Medulla oblongata (tissue), 1 donor: ENCODE measurements at regions not wholly inside any gene's neighbourhood (a gene's known extent, or its start where the extent isn't known, plus 50 kb on each side); places are given as distances from the start of the nearest gene placed in this dataset.

Source experiments
- DNase-seq: peaks from one replicate; pipeline ENCODE4 v3.0.0-alpha.2; 2015; ENCODE audit errors: extremely low spot score

GRCh38 chr16:11401161-11402050, 56.1 kb downstream of the RMI2 start:
- no peak for DNase-seq

GRCh38 chr16:11402051-11402744, 56.9 kb downstream of the RMI2 start:
- DNase-seq, result no peak

- no peak for DNase-seq
Measured at GRCh38 chr16:11402745-11403533, 57.7 kb downstream of the RMI2 start.

- no peak for DNase-seq
Measured at GRCh38 chr16:11403534-11403795, 58.2 kb downstream of the RMI2 start.

- DNase-seq, result no peak
Measured at GRCh38 chr16:11403920-11404319, 58.7 kb downstream of the RMI2 start.

GRCh38 chr16:11404603-11405002, 59.3 kb downstream of the RMI2 start:
- no peak for DNase-seq

- DNase-seq, result no peak
Measured at GRCh38 chr16:11405331-11406176, 60.3 kb downstream of the RMI2 start.

- no peak for DNase-seq
Measured at GRCh38 chr16:11406177-11406560, 60.9 kb downstream of the RMI2 start.

GRCh38 chr16:11407047-11407982, 62.1 kb downstream of the RMI2 start:
- peak; percentile 83 for DNase-seq

- DNase-seq, result no peak
Measured at GRCh38 chr16:11408216-11408615, 63.0 kb downstream of the RMI2 start.

- no peak for DNase-seq
Measured at GRCh38 chr16:11409398-11409797, 64.1 kb downstream of the RMI2 start.

- DNase-seq, result peak; percentile 36
Measured at GRCh38 chr16:11410376-11411058, 65.3 kb downstream of the RMI2 start.

GRCh38 chr16:11411059-11411550, 65.8 kb downstream of the RMI2 start:
- no peak for DNase-seq

GRCh38 chr16:11412175-11412904, 67.1 kb downstream of the RMI2 start:
- no peak for DNase-seq

- DNase-seq, result no peak
Measured at GRCh38 chr16:11412965-11413887, 68.0 kb downstream of the RMI2 start.

GRCh38 chr16:11413907-11414595, 68.8 kb downstream of the RMI2 start:
- no peak for DNase-seq
